ENCODE measurements at regions not wholly inside any gene's neighbourhood (a gene's known extent, or its start where the extent isn't known, plus 50 kb on each side); places are given as distances from the start of the nearest gene placed in this dataset.

DNA sequence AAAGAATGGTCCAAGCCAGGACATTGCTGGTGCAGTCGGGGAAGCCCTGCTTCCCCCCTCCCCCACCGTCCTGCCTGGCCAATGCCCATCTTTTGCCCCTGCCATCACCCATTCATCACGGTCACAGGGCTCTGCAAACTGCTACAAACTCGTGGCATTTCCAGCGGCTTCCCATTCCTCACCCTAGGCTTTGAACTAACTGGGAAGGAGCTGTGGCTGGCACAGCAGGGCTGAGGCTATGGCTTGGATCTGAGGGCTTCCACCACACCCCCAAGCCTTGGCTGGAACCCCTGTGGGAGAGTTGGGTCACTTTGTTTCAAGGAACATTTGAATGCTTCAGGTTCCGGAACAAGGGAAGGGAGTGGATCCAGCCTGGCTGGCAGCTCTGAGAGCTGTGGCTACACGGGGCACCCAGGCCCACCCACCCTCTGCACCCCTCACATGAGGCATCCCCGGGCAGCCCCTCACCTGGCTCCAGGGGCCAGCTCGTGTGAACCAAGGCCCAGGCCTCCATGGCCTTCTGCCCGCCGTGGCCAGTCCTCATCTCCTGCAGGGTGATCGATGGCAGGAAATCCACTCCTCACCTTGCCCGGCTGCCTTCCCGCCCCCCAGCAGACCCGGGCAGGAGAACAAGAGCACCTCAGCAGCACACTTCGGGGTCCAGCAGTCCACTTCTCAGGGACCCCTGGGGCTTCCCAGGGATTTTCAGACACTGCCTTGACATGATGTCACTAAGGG lies 58.8 kb upstream of the OTOS start:
- no peaks in the 10 kb centered on the region for H3K79me2 ChIP-seq (ENCODE audit: insufficient read depth, low read length)
- Mint-ChIP-seq H3K4me3 (no peak overlapping the region), H3K4me1 (no peaks in the 10 kb centered on the region), H3K36me3 (no peaks in the 10 kb centered on the region), H3K9me3 (peaks cover 0 to 2% (median 0%) of the 10 kb centered on the region in 7 donors), H3K27ac (no peak overlapping the region), H3K27me3 (ENCODE audit: low read depth in 3 of 3) (peaks cover 4 to 16% (median 11%) of the 10 kb centered on the region in 3 donors)
- H4K20me1 ChIP-seq (ENCODE audit: insufficient read depth, low read length), result no peaks in the 10 kb centered on the region
- DNase-seq, result no peak
- no peak overlapping the region for H3K4me2 ChIP-seq (replicated peaks; ENCODE audit: extremely low read depth, low read length, poor library complexity, severe bottlenecking)
- H3K27me3 ChIP-seq (ENCODE audit: control insufficient read depth in 2 of 2, insufficient read depth in 2 of 2, low read length in 2 of 2), result peaks cover 0 to 3% of the 10 kb centered on the region in 2 donors
- no peak overlapping the region for H2AFZ ChIP-seq (ENCODE audit: insufficient read depth, low read depth, low read length, poor library complexity, severe bottlenecking)
- TF ChIP-seq, protein P1, sequence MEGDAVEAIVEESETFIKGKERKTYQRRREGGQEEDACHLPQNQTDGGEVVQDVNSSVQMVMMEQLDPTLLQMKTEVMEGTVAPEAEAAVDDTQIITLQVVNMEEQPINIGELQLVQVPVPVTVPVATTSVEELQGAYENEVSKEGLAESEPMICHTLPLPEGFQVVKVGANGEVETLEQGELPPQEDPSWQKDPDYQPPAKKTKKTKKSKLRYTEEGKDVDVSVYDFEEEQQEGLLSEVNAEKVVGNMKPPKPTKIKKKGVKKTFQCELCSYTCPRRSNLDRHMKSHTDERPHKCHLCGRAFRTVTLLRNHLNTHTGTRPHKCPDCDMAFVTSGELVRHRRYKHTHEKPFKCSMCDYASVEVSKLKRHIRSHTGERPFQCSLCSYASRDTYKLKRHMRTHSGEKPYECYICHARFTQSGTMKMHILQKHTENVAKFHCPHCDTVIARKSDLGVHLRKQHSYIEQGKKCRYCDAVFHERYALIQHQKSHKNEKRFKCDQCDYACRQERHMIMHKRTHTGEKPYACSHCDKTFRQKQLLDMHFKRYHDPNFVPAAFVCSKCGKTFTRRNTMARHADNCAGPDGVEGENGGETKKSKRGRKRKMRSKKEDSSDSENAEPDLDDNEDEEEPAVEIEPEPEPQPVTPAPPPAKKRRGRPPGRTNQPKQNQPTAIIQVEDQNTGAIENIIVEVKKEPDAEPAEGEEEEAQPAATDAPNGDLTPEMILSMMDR (IDR thresholded peaks at IDR 0.05), result no peak
- 81% methylated on average over 10 of the region's 16 CpGs for WGBS (ENCODE audit: insufficient coverage)
- no peak overlapping the region for H3K4me3 ChIP-seq (replicated peaks in 1 of 3; ENCODE audit: low read depth in 2 of 3, low read length in 3 of 3)
- no peaks in the 10 kb centered on the region for H3K4me1 ChIP-seq (ENCODE audit: control insufficient read depth in 1 of 2, insufficient read depth in 2 of 2, low read length in 2 of 2)
- no peaks in the 10 kb centered on the region for H3K9me3 ChIP-seq (replicated peaks in 1 of 2; ENCODE audit: control insufficient read depth in 1 of 2, insufficient read depth in 1 of 2, low read length in 2 of 2)
- intact Hi-C loops (cut with micrococcal nuclease), result no loop called here
- no peak overlapping the region for H3K27ac ChIP-seq (ENCODE audit: low read depth in 1 of 2, low read length in 2 of 2)
- H3K36me3 ChIP-seq (replicated peaks in 1 of 2; ENCODE audit: control insufficient read depth in 1 of 2, insufficient read depth in 2 of 2, low read length in 2 of 2), result no peaks in the 10 kb centered on the region
- H3K9ac ChIP-seq (ENCODE audit: insufficient read depth, low read length, poor library complexity, severe bottlenecking), result no peak overlapping the region

DNA sequence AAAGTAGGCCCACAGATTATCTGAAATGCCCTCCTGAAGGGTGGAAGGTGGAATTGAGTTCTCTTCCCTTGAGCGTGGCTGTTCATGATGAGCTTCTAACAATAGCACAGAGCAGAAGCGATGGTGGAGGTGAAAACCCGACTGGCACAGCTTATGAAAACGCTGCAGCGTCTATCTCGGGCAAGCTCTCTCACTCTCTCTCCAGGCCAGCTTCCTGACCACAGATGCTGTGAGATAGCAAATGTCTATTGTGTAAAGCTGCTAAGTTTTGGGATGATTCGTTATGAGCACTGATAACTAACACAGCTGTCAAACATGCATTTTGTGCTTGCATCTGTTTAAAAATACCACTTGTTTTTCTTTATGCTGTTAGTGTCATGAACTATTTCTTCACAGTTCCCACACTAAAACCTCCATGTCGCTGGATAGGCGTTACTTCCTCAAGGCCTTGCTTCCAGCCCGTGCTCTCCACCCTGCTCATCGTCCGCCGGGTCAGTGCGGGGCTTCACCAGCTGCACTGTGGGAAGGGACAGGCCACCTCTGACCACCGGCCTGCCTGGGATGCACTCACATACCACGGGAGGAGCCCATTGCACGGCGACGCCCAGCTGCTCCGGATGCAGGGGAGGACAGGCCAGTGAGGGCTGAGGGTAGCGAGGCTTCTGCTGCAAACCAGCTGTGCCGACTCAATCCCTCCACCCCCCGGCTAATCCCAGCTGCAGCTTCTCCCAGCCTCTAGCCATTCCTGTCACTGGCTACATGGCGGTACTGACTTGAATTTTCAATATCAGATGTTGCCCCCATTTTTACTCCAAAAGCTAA lies 60.0 kb upstream of the OTOS start:
- 76% methylated on average over 11 of the region's 24 CpGs for WGBS (ENCODE audit: insufficient coverage)
- Mint-ChIP-seq H3K4me1 (no peaks in the 10 kb centered on the region), H3K36me3 (no peaks in the 10 kb centered on the region), H3K27ac (no peak overlapping the region), H3K4me3 (no peak overlapping the region), H3K9me3 (peaks cover 0 to 2% (median 0%) of the 10 kb centered on the region in 7 donors), H3K27me3 (ENCODE audit: low read depth in 3 of 3) (peaks cover 5 to 19% (median 12%) of the 10 kb centered on the region in 3 donors)
- no peaks in the 10 kb centered on the region for H3K79me2 ChIP-seq (ENCODE audit: insufficient read depth, low read length)
- no peak for DNase-seq
- TF ChIP-seq, protein P1 (IDR thresholded peaks at IDR 0.05), result no peak
- no peak overlapping the region for H3K4me2 ChIP-seq (replicated peaks; ENCODE audit: extremely low read depth, low read length, poor library complexity, severe bottlenecking)
- no peak overlapping the region for H2AFZ ChIP-seq (ENCODE audit: insufficient read depth, low read depth, low read length, poor library complexity, severe bottlenecking)
- H3K27me3 ChIP-seq (ENCODE audit: control insufficient read depth in 2 of 2, insufficient read depth in 2 of 2, low read length in 2 of 2), result peaks cover 0 to 3% of the 10 kb centered on the region in 2 donors
- no peaks in the 10 kb centered on the region for H4K20me1 ChIP-seq (ENCODE audit: insufficient read depth, low read length)
- H3K9me3 ChIP-seq (replicated peaks in 1 of 2; ENCODE audit: control insufficient read depth in 1 of 2, insufficient read depth in 1 of 2, low read length in 2 of 2), result no peaks in the 10 kb centered on the region
- H3K4me3 ChIP-seq (replicated peaks in 1 of 3; ENCODE audit: low read depth in 2 of 3, low read length in 3 of 3), result no peak overlapping the region
- intact Hi-C loops (cut with micrococcal nuclease), result no loop called here
- H3K27ac ChIP-seq (ENCODE audit: low read depth in 1 of 2, low read length in 2 of 2), result no peak overlapping the region
- H3K4me1 ChIP-seq (ENCODE audit: control insufficient read depth in 1 of 2, insufficient read depth in 2 of 2, low read length in 2 of 2), result no peaks in the 10 kb centered on the region
- H3K9ac ChIP-seq (ENCODE audit: insufficient read depth, low read length, poor library complexity, severe bottlenecking), result no peak overlapping the region
- no peaks in the 10 kb centered on the region for H3K36me3 ChIP-seq (replicated peaks in 1 of 2; ENCODE audit: control insufficient read depth in 1 of 2, insufficient read depth in 2 of 2, low read length in 2 of 2)

All from CD14-positive monocyte (primary cell).